ENCODE measurements at regions not wholly inside any gene's neighbourhood (a gene's known extent, or its start where the extent isn't known, plus 50 kb on each side); places are given as distances from the start of the nearest gene placed in this dataset.
A peak's percentile ranks its signal among the peaks of the same experiment; 100 is the strongest.

DNA sequence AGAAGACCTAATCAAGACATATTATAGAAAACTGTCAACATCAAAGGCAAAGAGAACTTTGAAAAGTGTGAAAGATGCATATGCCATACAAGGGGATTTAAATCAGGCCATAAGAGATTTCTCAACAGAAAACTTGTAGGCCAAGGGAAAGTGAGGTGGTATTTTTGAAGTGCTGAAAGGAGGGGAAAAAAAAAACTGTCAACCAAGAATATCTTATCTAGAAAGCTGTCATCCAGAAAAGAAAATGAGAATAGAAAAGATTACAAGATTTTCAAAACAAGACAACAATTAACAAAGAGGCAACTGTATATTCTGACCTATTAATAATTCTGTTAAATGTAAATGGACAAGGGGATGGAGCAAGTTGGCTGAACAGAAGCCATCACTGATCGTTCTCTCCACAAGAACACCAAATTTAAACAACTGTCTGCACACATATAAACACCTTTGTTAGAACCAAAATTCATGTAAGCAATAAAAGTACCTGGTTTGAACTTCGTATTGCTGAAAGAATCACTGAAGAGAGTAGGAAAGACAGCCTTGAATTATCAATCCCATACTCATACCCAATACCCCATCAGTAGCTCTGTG is 880.1 kb upstream of the PCDH9 start:
- Histone ChIP-seq H3K36me3 (no peaks in the 10 kb centered on the region), H3K9me3 (peaks cover 0 to 21% (median 7%) of the 10 kb centered on the region in 4 donors), H3K27ac (no peak overlapping the region), H3K4me1 (no peaks in the 10 kb centered on the region), H3K27me3 (no peaks in the 10 kb centered on the region), H3K4me3 (no peak overlapping the region)
- TF ChIP-seq POLR2A (IDR thresholded peaks at IDR 0.05), result no peak
- TF ChIP-seq CTCF (IDR thresholded peaks at IDR 0.05), result no peak
- TF ChIP-seq EP300 (IDR thresholded peaks at IDR 0.05), result no peak
- TF ChIP-seq POLR2AphosphoS5 (IDR thresholded peaks at IDR 0.05), result no peak
- WGBS, 2 donors, result 70 to 73% methylated on average over 2 of the region's 2 CpGs
- DNase-seq, result no peak
- ATAC-seq (ENCODE audit: low FRiP score in 2 of 2), result no peak

DNA sequence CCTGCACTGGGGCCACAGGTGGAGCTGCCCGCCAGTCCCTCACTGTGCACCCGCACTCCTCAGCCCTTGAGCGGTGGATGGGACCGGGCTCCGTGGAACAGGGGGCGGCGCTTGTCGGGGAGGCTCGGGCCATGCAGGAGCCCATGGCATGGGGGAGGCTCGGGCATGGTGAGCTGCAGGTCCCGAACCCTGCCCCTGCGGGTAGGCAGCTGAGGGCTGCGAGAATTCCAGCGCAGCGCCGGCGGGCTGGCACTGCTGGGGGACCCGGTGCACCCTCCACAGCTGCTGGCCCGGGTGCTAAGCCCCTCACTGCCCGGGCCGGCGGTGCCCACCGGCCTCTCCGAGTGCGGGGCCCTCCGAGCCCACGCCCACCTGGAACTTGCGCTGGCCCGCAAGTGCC is 877.5 kb upstream of the PCDH9 start:
- no peak overlapping the region for H3K27ac ChIP-seq
- no peak overlapping the region for H3K4me3 ChIP-seq
- no peaks in the 10 kb centered on the region for H3K4me1 ChIP-seq
- no peaks in the 10 kb centered on the region for H3K36me3 ChIP-seq
- 97 to 100% methylated on average over 9 to 29 of the region's 29 CpGs for WGBS, 2 donors
- peak in 1 of 2 donors; percentile 72 for DNase-seq
- H3K27me3 ChIP-seq, result no peaks in the 10 kb centered on the region
- ATAC-seq (ENCODE audit: low FRiP score in 2 of 2), result no peak
- peaks cover 0 to 21% (median 7%) of the 10 kb centered on the region in 4 donors for H3K9me3 ChIP-seq
- TF ChIP-seq POLR2A (IDR thresholded peaks at IDR 0.05), result no peak
- TF ChIP-seq POLR2AphosphoS5 (IDR thresholded peaks at IDR 0.05), result no peak
- TF ChIP-seq CTCF (IDR thresholded peaks at IDR 0.05), result no peak
- no peak for TF ChIP-seq EP300 (IDR thresholded peaks at IDR 0.05)

GRCh38 chr13:68099631-68100030 is 869.5 kb upstream of the PCDH9 start:
- DNase-seq (no peak), ATAC-seq (ENCODE audit: low FRiP score in 2 of 2) (no peak)
- TF ChIP-seq POLR2A (IDR thresholded peaks at IDR 0.05), result no peak
- WGBS, 2 donors, result 88 to 90% methylated on average over 2 of the region's 2 CpGs
- Histone ChIP-seq H3K27me3 (no peaks in the 10 kb centered on the region), H3K36me3 (no peaks in the 10 kb centered on the region), H3K27ac (no peak overlapping the region), H3K4me1 (no peaks in the 10 kb centered on the region), H3K4me3 (no peak overlapping the region), H3K9me3 (no peaks in the 10 kb centered on the region)

DNA sequence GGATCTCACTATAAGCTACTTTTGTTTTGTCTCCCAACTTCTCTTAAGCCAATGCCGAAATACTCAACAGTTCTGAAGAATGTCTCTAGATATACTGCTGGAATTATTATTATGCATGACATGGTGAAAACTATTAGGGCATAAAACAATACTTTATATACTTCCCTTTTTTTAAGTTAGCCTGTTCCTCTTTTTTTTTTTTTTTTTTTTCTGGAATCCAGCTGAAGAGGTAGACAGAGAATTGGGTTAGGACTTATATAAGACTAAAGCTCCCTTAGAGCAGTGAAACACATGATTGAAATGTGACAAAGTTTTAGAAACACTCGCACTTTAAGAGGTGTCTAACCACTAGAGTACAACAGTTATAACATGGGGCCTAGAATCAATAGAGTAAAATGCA is 850.9 kb upstream of the PCDH9 start:
- no peaks in the 10 kb centered on the region for H3K27me3 ChIP-seq
- TF ChIP-seq CTCF (IDR thresholded peaks at IDR 0.05), result no peak
- no peak for TF ChIP-seq EP300 (IDR thresholded peaks at IDR 0.05)
- TF ChIP-seq POLR2AphosphoS5 (IDR thresholded peaks at IDR 0.05), result no peak
- TF ChIP-seq POLR2A (IDR thresholded peaks at IDR 0.05), result no peak
- no peak overlapping the region for H3K27ac ChIP-seq
- no peak for DNase-seq
- H3K4me1 ChIP-seq, result no peaks in the 10 kb centered on the region
- no peak for ATAC-seq (ENCODE audit: low FRiP score in 2 of 2)
- H3K9me3 ChIP-seq, result no peaks in the 10 kb centered on the region
- H3K36me3 ChIP-seq, result no peaks in the 10 kb centered on the region
- H3K4me3 ChIP-seq, result no peak overlapping the region
- 49 to 70% methylated on average over 2 of the region's 2 CpGs for WGBS, 2 donors

GRCh38 chr13:68078874-68079273 is 848.7 kb upstream of the PCDH9 start:
- Histone ChIP-seq H3K27me3 (no peaks in the 10 kb centered on the region), H3K4me3 (no peak overlapping the region), H3K36me3 (no peaks in the 10 kb centered on the region), H3K9me3 (no peaks in the 10 kb centered on the region), H3K4me1 (no peaks in the 10 kb centered on the region), H3K27ac (no peak overlapping the region)
- TF ChIP-seq POLR2A (IDR thresholded peaks at IDR 0.05), result no peak
- TF ChIP-seq EP300 (IDR thresholded peaks at IDR 0.05), result no peak
- no peak for TF ChIP-seq CTCF (IDR thresholded peaks at IDR 0.05)
- no peak for TF ChIP-seq POLR2AphosphoS5 (IDR thresholded peaks at IDR 0.05)
- DNase-seq (no peak), ATAC-seq (ENCODE audit: low FRiP score in 2 of 2) (no peak)
- 85 to 96% methylated on average over 1 of the region's 1 CpG for WGBS, 2 donors

Data from upper lobe of left lung (tissue), 6 donors.